ENCODE measurements at regions not wholly inside any gene's neighbourhood (a gene's known extent, or its start where the extent isn't known, plus 50 kb on each side); places are given as distances from the start of the nearest gene placed in this dataset.

DNA sequence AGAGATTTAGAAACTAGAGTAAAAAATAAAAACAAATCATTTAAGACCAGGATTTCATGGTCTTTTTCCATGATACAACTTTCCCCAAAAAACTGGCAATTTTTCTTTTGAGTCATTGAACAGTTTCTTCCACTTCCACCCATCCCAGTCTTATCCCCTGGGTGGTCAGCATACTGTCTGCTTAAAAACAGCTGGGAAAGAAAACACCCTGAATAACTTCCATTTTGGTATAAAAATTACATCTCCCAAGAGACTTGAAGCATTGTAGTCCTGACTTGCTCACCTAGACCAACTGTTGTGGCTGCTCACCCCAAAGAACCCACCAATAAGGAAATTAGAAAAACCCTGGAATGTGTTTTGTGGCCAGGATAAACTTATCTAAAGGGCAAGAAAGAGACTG is 731.3 kb downstream of the NR2F1-AS1 start:
- CTCF ChIA-PET: no interaction called here
- H3K27ac Mint-ChIP-seq (ENCODE audit: unreplicated experiment): no peak overlapping the region
- DNase-seq: no peak
- BruUV-seq (replicated peaks): no TSS peak
- H3K9me3 Mint-ChIP-seq (ENCODE audit: low read depth, unreplicated experiment): no peaks in the 10 kb centered on the region
- TF ChIP-seq, protein P1, sequence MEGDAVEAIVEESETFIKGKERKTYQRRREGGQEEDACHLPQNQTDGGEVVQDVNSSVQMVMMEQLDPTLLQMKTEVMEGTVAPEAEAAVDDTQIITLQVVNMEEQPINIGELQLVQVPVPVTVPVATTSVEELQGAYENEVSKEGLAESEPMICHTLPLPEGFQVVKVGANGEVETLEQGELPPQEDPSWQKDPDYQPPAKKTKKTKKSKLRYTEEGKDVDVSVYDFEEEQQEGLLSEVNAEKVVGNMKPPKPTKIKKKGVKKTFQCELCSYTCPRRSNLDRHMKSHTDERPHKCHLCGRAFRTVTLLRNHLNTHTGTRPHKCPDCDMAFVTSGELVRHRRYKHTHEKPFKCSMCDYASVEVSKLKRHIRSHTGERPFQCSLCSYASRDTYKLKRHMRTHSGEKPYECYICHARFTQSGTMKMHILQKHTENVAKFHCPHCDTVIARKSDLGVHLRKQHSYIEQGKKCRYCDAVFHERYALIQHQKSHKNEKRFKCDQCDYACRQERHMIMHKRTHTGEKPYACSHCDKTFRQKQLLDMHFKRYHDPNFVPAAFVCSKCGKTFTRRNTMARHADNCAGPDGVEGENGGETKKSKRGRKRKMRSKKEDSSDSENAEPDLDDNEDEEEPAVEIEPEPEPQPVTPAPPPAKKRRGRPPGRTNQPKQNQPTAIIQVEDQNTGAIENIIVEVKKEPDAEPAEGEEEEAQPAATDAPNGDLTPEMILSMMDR (IDR thresholded peaks at IDR 0.05; ENCODE audit: unreplicated experiment): no peak
- no peak overlapping the region for H3K4me3 Mint-ChIP-seq (ENCODE audit: low read depth, unreplicated experiment)
- no peaks in the 10 kb centered on the region for H3K4me1 Mint-ChIP-seq (ENCODE audit: low read depth, unreplicated experiment)
- intact Hi-C loops (cut with micrococcal nuclease; ENCODE audit: unreplicated experiment): no loop called here
- no peaks in the 10 kb centered on the region for H3K36me3 Mint-ChIP-seq (ENCODE audit: insufficient read depth, unreplicated experiment)
- H3K27me3 Mint-ChIP-seq (ENCODE audit: unreplicated experiment): no peaks in the 10 kb centered on the region

DNA sequence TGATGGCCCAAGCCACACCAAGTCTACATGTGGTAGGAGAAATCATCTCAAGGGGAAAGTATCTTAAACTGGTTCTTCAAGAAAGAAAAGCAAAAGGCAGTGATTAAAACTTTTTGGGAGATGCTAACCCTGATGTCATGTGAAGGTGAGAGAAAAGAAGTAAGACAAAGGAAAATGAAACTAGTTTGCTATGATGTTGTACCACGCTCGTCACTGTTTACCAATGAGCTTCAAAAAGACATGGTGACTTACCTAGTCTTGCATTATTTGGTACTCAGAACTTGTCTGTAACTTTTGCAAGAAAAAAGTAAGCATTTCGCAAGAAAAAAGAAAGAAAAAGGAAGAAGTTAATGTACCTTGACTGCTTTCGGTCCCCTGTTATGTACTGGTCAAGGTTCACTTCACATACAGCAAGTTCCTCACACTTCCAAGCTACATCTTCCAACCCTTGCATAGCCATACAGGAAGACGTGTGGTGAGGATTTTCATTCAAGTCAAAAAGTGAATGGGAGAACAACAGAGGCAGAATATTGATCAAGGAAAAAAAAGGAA is 739.3 kb downstream of the NR2F1-AS1 start:
- H3K36me3 Mint-ChIP-seq (ENCODE audit: insufficient read depth, unreplicated experiment): no peaks in the 10 kb centered on the region
- no peak overlapping the region for H3K4me3 Mint-ChIP-seq (ENCODE audit: low read depth, unreplicated experiment)
- H3K4me1 Mint-ChIP-seq (ENCODE audit: low read depth, unreplicated experiment): peaks cover 9% of the 10 kb centered on the region
- TF ChIP-seq, protein P1 (IDR thresholded peaks at IDR 0.05; ENCODE audit: unreplicated experiment): no peak
- H3K27ac Mint-ChIP-seq (ENCODE audit: unreplicated experiment): no peak overlapping the region
- intact Hi-C loops (cut with micrococcal nuclease; ENCODE audit: unreplicated experiment): no loop called here
- DNase-seq: no peak
- no peaks in the 10 kb centered on the region for H3K27me3 Mint-ChIP-seq (ENCODE audit: unreplicated experiment)
- H3K9me3 Mint-ChIP-seq (ENCODE audit: low read depth, unreplicated experiment): no peaks in the 10 kb centered on the region
- CTCF ChIA-PET: no interaction called here
- no TSS peak for BruUV-seq (replicated peaks)

DNA sequence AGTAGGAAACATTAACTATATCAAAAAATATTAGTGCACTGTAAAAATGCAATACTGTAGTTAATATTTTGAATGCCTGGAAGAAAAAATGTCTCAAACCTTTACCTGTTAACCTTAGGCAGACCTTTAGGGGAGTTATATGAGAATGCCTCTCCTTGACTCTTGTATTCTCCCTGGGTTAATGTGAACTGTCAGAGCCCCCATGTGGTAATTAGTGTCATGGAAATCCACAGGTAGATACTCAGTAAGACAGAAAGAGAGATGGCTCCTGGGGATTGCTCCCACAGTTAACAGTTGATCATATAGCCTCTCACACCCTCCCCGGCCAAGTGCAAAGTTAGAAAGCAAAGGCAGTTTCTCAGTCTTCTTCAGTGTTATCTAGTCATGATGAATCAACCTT is 742.8 kb downstream of the NR2F1-AS1 start:
- intact Hi-C loops (cut with micrococcal nuclease; ENCODE audit: unreplicated experiment): loop anchor here (1.0 kb wide), 2 partner anchors 160 to 529 kb away; no protein-coding TSS in a partner anchor
- no peak overlapping the region for H3K4me3 Mint-ChIP-seq (ENCODE audit: low read depth, unreplicated experiment)
- no peaks in the 10 kb centered on the region for H3K9me3 Mint-ChIP-seq (ENCODE audit: low read depth, unreplicated experiment)
- H3K27ac Mint-ChIP-seq (ENCODE audit: unreplicated experiment): no peak overlapping the region
- BruUV-seq (replicated peaks): no TSS peak
- no peaks in the 10 kb centered on the region for H3K36me3 Mint-ChIP-seq (ENCODE audit: insufficient read depth, unreplicated experiment)
- CTCF ChIA-PET: interaction anchor here (0.6 to 1.1 kb wide), 3 partner anchors 150 to 318 kb away, joined by 3 to 4 read pairs (median 3); no protein-coding TSS in a partner anchor
- peaks cover 2% of the 10 kb centered on the region for H3K4me1 Mint-ChIP-seq (ENCODE audit: low read depth, unreplicated experiment)
- no peaks in the 10 kb centered on the region for H3K27me3 Mint-ChIP-seq (ENCODE audit: unreplicated experiment)
- TF ChIP-seq, protein P1 (IDR thresholded peaks at IDR 0.05; ENCODE audit: unreplicated experiment): no peak
- peak; percentile 28 for DNase-seq

DNA sequence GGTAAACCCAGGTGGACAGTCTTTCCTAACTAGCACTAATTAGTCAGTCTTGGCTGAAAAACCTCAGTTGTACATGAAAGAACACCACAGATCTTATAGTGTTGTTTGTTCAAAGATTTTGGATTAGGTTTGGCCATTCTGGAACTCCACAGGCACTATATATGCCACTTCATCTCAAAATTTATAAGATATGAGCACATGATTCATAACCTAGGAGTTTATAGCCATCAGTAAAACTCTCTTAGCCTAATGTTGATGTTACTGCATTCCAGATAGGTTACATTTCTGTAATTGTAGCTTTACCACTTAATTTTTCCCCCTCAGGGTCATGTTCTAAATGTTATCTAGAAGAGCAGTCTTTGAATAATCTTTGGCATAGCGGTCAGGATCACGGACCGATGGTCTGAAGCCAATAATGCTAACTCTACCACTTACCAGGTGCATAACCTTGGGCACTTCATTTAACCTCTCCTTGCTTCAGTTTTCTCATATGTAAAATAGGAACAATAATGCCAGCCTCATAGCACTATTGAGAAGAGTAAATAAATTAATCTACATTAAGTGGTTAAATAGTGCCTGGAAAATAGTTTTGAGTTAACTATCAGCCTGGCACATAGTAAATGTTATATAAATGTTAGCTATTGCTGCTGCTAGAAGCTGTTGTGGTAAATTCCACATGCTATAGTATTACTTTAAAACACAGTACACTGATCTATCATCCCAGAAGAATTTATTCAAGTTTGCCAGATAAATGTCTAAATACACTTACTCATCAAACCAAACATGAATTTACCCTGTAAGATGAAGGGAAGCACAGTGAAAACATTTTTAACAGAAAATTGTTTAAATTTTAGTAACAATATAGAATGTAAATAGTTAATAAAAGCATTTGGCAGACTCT is 743.9 kb downstream of the NR2F1-AS1 start:
- no peak for DNase-seq
- TF ChIP-seq, protein P1 (IDR thresholded peaks at IDR 0.05; ENCODE audit: unreplicated experiment): no peak
- H3K9me3 Mint-ChIP-seq (ENCODE audit: low read depth, unreplicated experiment): no peaks in the 10 kb centered on the region
- intact Hi-C loops (cut with micrococcal nuclease; ENCODE audit: unreplicated experiment): no loop called here
- H3K4me3 Mint-ChIP-seq (ENCODE audit: low read depth, unreplicated experiment): no peak overlapping the region
- no peaks in the 10 kb centered on the region for H3K36me3 Mint-ChIP-seq (ENCODE audit: insufficient read depth, unreplicated experiment)
- CTCF ChIA-PET: no interaction called here
- no peaks in the 10 kb centered on the region for H3K27me3 Mint-ChIP-seq (ENCODE audit: unreplicated experiment)
- no peaks in the 10 kb centered on the region for H3K4me1 Mint-ChIP-seq (ENCODE audit: low read depth, unreplicated experiment)
- H3K27ac Mint-ChIP-seq (ENCODE audit: unreplicated experiment): no peak overlapping the region
- no TSS peak for BruUV-seq (replicated peaks)
